ENCODE measurements at regions not wholly inside any gene's neighbourhood (a gene's known extent, or its start where the extent isn't known, plus 50 kb on each side); places are given as distances from the start of the nearest gene placed in this dataset.
"Not testable (repeated sequence)": the region's sequence is repeated elsewhere in the genome, so short reads cannot be mapped to it uniquely, and the experiment has no call there.

GRCh38 chr10:56472978-56473377, 111.9 kb upstream of the ZWINT start:
- DNase-seq: no peak
- TF ChIP-seq CTCF (IDR thresholded peaks at IDR 0.05): no peak
- no peaks in the 10 kb centered on the region for H3K36me3 ChIP-seq
- no peaks in the 10 kb centered on the region for H3K4me1 ChIP-seq
- H3K27me3 ChIP-seq: no peaks in the 10 kb centered on the region
- no peak overlapping the region for H3K27ac ChIP-seq
- H3K4me3 ChIP-seq: no peak overlapping the region
- intact Hi-C loops (cut with DNase I; ENCODE audit: low total_unique reads): no loop called here
- H3K9me3 ChIP-seq: no peaks in the 10 kb centered on the region

- no peaks in the 10 kb centered on the region for H3K27me3 ChIP-seq
- no peaks in the 10 kb centered on the region for H3K36me3 ChIP-seq
- intact Hi-C loops (cut with DNase I; ENCODE audit: low total_unique reads): no loop called here
- no peak for TF ChIP-seq CTCF (IDR thresholded peaks at IDR 0.05)
- no peak for DNase-seq
- no peak overlapping the region for H3K27ac ChIP-seq
- H3K4me1 ChIP-seq: no peaks in the 10 kb centered on the region
- no peaks in the 10 kb centered on the region for H3K9me3 ChIP-seq
- no peak overlapping the region for H3K4me3 ChIP-seq
Observed at GRCh38 chr10:56470701-56471100, 109.6 kb upstream of the ZWINT start.

- intact Hi-C loops (cut with DNase I; ENCODE audit: low total_unique reads): no loop called here
- TF ChIP-seq CTCF (IDR thresholded peaks at IDR 0.05): no peak
Observed at GRCh38 chr10:56469482-56469881, 108.4 kb upstream of the ZWINT start.

GRCh38 chr10:56466005-56466404, 104.9 kb upstream of the ZWINT start:
- intact Hi-C loops (cut with DNase I; ENCODE audit: low total_unique reads): no loop called here
- DNase-seq: no peak
- Histone ChIP-seq H3K4me1 (no peaks in the 10 kb centered on the region), H3K36me3 (no peaks in the 10 kb centered on the region), H3K27ac (no peak overlapping the region), H3K4me3 (no peak overlapping the region), H3K9me3 (no peaks in the 10 kb centered on the region), H3K27me3 (no peaks in the 10 kb centered on the region)
- TF ChIP-seq CTCF (IDR thresholded peaks at IDR 0.05): no peak

More at GRCh38 chr10:56469482-56469881, 108.4 kb upstream of the ZWINT start:
- H3K27ac ChIP-seq: no peak overlapping the region
- no peaks in the 10 kb centered on the region for H3K36me3 ChIP-seq
- H3K4me3 ChIP-seq: no peak overlapping the region
- no peak for DNase-seq
- H3K27me3 ChIP-seq: no peaks in the 10 kb centered on the region
- H3K4me1 ChIP-seq: no peaks in the 10 kb centered on the region
- H3K9me3 ChIP-seq: no peaks in the 10 kb centered on the region

GRCh38 chr10:56449770-56450169, 88.7 kb upstream of the ZWINT start:
- intact Hi-C loops (cut with DNase I; ENCODE audit: low total_unique reads): no loop called here
- no peak for TF ChIP-seq CTCF (IDR thresholded peaks at IDR 0.05)
- H3K27me3 ChIP-seq: no peaks in the 10 kb centered on the region
- H3K4me1 ChIP-seq: no peaks in the 10 kb centered on the region
- peaks cover 0 to 3% (median 0%) of the 10 kb centered on the region in 3 donors for H3K9me3 ChIP-seq
- H3K4me3 ChIP-seq: no peak overlapping the region
- H3K27ac ChIP-seq: no peak overlapping the region
- no peaks in the 10 kb centered on the region for H3K36me3 ChIP-seq
- no peak for DNase-seq

- DNase-seq: not testable (repeated sequence)
Observed at GRCh38 chr10:56447613-56448012, 86.6 kb upstream of the ZWINT start.

GRCh38 chr10:56441337-56441736, 80.3 kb upstream of the ZWINT start:
- DNase-seq; H3K4me3 ChIP-seq; intact Hi-C loops (cut with DNase I; ENCODE audit: low total_unique reads); H3K36me3 ChIP-seq; H3K27me3 ChIP-seq; H3K27ac ChIP-seq; H3K4me1 ChIP-seq; H3K9me3 ChIP-seq: not testable (repeated sequence)

More at GRCh38 chr10:56447613-56448012, 86.6 kb upstream of the ZWINT start:
- H3K4me1 ChIP-seq; H3K4me3 ChIP-seq; H3K36me3 ChIP-seq; H3K9me3 ChIP-seq; H3K27me3 ChIP-seq; intact Hi-C loops (cut with DNase I; ENCODE audit: low total_unique reads); H3K27ac ChIP-seq: not testable (repeated sequence)

Data from tibial artery (tissue), 4 donors.